ENCODE measurements at regions not wholly inside any gene's neighbourhood (a gene's known extent, or its start where the extent isn't known, plus 50 kb on each side); places are given as distances from the start of the nearest gene placed in this dataset.

GRCh38 chr11:80948781-80949180 is 1508.0 kb upstream of the TENM4 start:
- dilution Hi-C loops (cut with MboI; ENCODE audit: extremely low pct_ligation_motif_present, low sequenced_read_pairs), result no loop called here
- no peak overlapping the region for H3K27ac ChIP-seq (ENCODE audit: insufficient read depth, low read depth, low read length)
- DNase-seq (ENCODE audit: low read depth, low spot score) (no peak), FAIRE-seq (no peak)
- no peak overlapping the region for H3K4me3 ChIP-seq (replicated peaks in 1 of 3; ENCODE audit: insufficient read depth in 1 of 3, low read depth in 1 of 3, low read length in 3 of 3)
- H3K79me2 ChIP-seq (ENCODE audit: control insufficient read depth, insufficient read depth, low read length), result no peaks in the 10 kb centered on the region
- ChIA-PET POLR2A (no interaction called here), CTCF (interaction anchor here (1.1 kb wide), 1 partner anchor 14 kb away, joined by 5 read pairs; no protein-coding TSS in a partner anchor)
- H3K27me3 ChIP-seq (ENCODE audit: control insufficient read depth in 2 of 2, insufficient read depth in 2 of 2, low read length in 2 of 2), result no peaks in the 10 kb centered on the region
- TF ChIP-seq EZH2 (IDR thresholded peaks at IDR 0.05; ENCODE audit: borderline replicate concordance, low read depth, low read length, severe bottlenecking) (no peak), JUN (IDR thresholded peaks at IDR 0.05; ENCODE audit: borderline replicate concordance, insufficient read depth, insufficient read length, low read depth) (no peak), GATA2 (IDR thresholded peaks at IDR 0.05; ENCODE audit: insufficient read depth, insufficient read length, low read depth, low read length) (no peak), POLR2AphosphoS5 (IDR thresholded peaks at IDR 0.05; ENCODE audit: insufficient read depth, low read depth, low read length) (no peak), POLR2A (IDR thresholded peaks at IDR 0.05; ENCODE audit: low read depth, low read length) (no peak), MYC (IDR thresholded peaks at IDR 0.05; ENCODE audit: low read depth, low read length) (no peak), FOS (IDR thresholded peaks at IDR 0.05; ENCODE audit: borderline replicate concordance, insufficient read depth, low read length) (no peak)
- TF ChIP-seq, protein P1, sequence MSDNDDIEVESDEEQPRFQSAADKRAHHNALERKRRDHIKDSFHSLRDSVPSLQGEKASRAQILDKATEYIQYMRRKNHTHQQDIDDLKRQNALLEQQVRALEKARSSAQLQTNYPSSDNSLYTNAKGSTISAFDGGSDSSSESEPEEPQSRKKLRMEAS (IDR thresholded peaks at IDR 0.05; ENCODE audit: insufficient read depth, insufficient read length), result no peak
- TF ChIP-seq, protein P2, sequence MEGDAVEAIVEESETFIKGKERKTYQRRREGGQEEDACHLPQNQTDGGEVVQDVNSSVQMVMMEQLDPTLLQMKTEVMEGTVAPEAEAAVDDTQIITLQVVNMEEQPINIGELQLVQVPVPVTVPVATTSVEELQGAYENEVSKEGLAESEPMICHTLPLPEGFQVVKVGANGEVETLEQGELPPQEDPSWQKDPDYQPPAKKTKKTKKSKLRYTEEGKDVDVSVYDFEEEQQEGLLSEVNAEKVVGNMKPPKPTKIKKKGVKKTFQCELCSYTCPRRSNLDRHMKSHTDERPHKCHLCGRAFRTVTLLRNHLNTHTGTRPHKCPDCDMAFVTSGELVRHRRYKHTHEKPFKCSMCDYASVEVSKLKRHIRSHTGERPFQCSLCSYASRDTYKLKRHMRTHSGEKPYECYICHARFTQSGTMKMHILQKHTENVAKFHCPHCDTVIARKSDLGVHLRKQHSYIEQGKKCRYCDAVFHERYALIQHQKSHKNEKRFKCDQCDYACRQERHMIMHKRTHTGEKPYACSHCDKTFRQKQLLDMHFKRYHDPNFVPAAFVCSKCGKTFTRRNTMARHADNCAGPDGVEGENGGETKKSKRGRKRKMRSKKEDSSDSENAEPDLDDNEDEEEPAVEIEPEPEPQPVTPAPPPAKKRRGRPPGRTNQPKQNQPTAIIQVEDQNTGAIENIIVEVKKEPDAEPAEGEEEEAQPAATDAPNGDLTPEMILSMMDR (IDR thresholded peaks at IDR 0.05; ENCODE audit: extremely low read depth in 1 of 2, insufficient read depth in 1 of 2, low read depth in 1 of 2, low read length in 2 of 2), result no peak
- H3K9ac ChIP-seq (replicated peaks; ENCODE audit: extremely low read depth, insufficient read depth, low read length), result no peak overlapping the region
- intact Hi-C loops (cut with micrococcal nuclease), result no loop called here
- H4K20me1 ChIP-seq (replicated peaks; ENCODE audit: control insufficient read depth, extremely low read depth, insufficient read depth, low read length), result no peaks in the 10 kb centered on the region
- H3K9me1 ChIP-seq (replicated peaks; ENCODE audit: control insufficient read depth, extremely low read depth, insufficient read depth, low read length), result no peaks in the 10 kb centered on the region
- H2AFZ ChIP-seq (ENCODE audit: low read depth, low read length), result no peak overlapping the region
- H3K4me2 ChIP-seq (ENCODE audit: insufficient read depth, low read length), result no peak overlapping the region
- no peaks in the 10 kb centered on the region for H3K4me1 ChIP-seq (ENCODE audit: control insufficient read depth, extremely low read depth, insufficient read depth, low read length)
- BruUV-seq (replicated peaks), result no TSS peak
- no peaks in the 10 kb centered on the region for H3K36me3 ChIP-seq (ENCODE audit: control insufficient read depth in 2 of 2, extremely low read depth in 1 of 2, insufficient read depth in 2 of 2, low read length in 2 of 2)
- H3K9me3 ChIP-seq (replicated peaks; ENCODE audit: control insufficient read depth, insufficient read depth, low read length), result no peaks in the 10 kb centered on the region
